ENCODE measurements at regions not wholly inside any gene's neighbourhood (a gene's known extent, or its start where the extent isn't known, plus 50 kb on each side); places are given as distances from the start of the nearest gene placed in this dataset.

DNA sequence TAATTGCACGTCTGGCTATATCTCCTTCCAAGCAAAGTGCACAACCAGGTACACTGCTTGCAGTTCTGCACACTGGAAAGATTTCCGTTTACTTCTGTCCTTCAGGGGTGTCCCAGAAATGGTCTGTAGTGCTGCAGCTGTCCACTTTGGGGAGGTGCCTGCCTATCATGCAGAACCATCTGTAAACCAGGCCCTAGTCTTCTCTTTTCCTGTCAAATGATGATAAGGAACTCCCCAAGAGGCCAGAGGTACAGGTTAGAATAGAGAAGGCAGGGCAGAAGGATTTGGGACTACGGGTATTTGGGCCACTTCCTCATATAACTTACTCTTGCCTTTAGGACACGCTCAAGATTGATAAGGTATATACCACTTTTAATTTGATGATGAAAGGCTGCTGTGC is 746.9 kb downstream of the FAT4 start:
- Histone ChIP-seq H3K9me3 (ENCODE audit: control insufficient read depth in 3 of 3, low read length in 3 of 3) (no peaks in the 10 kb centered on the region), H3K36me3 (ENCODE audit: control insufficient read depth in 3 of 3, insufficient read depth in 3 of 3, low read length in 3 of 3) (no peaks in the 10 kb centered on the region)

DNA sequence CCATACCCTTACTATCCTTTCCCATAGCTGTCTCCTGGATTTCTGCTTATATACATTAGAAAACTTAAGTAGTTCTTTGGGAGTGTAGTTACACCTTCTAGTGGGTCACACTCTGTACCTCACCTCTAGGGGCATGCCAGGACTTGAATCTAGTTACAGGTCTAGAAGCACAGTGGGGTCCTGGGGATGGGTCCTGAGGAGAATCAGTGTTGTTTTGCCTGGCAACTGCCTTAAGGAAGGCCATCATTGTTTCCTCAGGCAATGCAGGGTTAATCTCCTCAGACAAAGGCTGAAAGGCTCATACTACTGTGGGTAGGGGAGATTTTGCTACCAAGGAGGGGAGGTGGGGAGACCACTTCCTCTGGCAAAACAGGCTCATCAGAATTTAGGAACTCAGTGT is 750.3 kb downstream of the FAT4 start:
- Histone ChIP-seq H3K4me1 (ENCODE audit: control insufficient read depth in 3 of 3, insufficient read depth in 3 of 3, low read length in 3 of 3) (no peaks in the 10 kb centered on the region), H3K9me3 (ENCODE audit: control insufficient read depth in 3 of 3, low read length in 3 of 3) (no peaks in the 10 kb centered on the region), H3K27ac (ENCODE audit: low read depth, low read length) (no peak overlapping the region), H3K4me3 (ENCODE audit: low read length in 3 of 3) (no peak overlapping the region), H3K9ac (ENCODE audit: low read depth in 1 of 3, low read length in 3 of 3) (no peak overlapping the region), H3K27me3 (ENCODE audit: control insufficient read depth in 3 of 3, insufficient read depth in 3 of 3, low read length in 3 of 3) (no peaks in the 10 kb centered on the region), H3K36me3 (ENCODE audit: control insufficient read depth in 3 of 3, insufficient read depth in 3 of 3, low read length in 3 of 3) (no peaks in the 10 kb centered on the region)

More for the DNA sequence above, 746.9 kb downstream of the FAT4 start:
- Histone ChIP-seq H3K27ac (ENCODE audit: low read depth, low read length) (no peak overlapping the region), H3K9ac (ENCODE audit: low read depth in 1 of 3, low read length in 3 of 3) (no peak overlapping the region), H3K4me1 (ENCODE audit: control insufficient read depth in 3 of 3, insufficient read depth in 3 of 3, low read length in 3 of 3) (no peaks in the 10 kb centered on the region), H3K27me3 (ENCODE audit: control insufficient read depth in 3 of 3, insufficient read depth in 3 of 3, low read length in 3 of 3) (no peaks in the 10 kb centered on the region), H3K4me3 (ENCODE audit: low read length in 3 of 3) (no peak overlapping the region)

DNA sequence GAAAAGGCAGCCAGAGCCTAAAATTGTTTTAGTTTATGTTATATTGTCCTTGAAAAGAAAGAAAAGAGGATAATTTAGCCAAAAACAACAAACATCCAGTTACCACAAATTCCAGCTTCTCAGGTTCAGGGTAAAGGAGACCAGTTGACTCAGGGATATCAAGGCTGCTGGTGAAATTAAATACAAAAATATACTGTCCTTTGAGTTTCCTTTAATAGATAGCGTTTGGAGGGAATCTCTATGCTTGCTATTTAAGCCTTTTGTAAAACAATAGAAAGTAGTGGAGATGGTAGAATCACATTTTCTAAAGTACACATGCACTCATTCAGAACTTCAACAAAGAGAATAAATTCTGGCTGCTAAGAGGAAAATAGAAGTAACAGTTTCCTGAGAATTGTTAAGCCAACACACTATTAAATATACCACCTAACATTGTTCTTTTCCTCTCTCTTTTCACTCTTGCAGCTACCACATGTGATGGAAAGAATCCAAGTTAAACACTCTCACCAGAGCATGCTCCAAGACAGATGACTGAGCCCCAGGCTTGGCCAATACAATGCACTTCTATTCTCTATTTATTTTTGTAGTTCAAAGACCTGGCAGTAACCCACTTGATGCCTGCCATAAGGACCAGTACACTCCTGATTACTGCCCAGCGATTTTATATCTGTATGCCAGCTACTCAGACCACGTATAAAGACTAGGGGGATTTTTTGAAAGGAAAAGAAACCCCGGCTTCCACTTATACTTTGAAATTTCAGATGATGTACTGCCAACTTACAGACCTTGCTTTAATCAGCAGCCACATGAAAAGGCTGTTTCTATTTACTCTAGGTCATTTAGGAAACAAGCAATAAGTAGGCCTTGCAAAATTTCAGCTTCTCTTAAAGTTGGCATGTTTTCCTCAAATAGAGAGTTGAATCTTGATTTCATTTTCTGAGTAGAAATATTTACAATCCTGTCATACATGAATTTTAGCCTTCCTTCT is 756.9 kb downstream of the FAT4 start:
- H3K9me3 ChIP-seq (ENCODE audit: control insufficient read depth in 3 of 3, low read length in 3 of 3), result no peaks in the 10 kb centered on the region
- no peaks in the 10 kb centered on the region for H3K36me3 ChIP-seq (ENCODE audit: control insufficient read depth in 3 of 3, insufficient read depth in 3 of 3, low read length in 3 of 3)
- no peak overlapping the region for H3K9ac ChIP-seq (ENCODE audit: low read depth in 1 of 3, low read length in 3 of 3)
- no peak overlapping the region for H3K4me3 ChIP-seq (ENCODE audit: low read length in 3 of 3)
- peaks cover 0 to 4% (median 0%) of the 10 kb centered on the region in 3 donors for H3K4me1 ChIP-seq (ENCODE audit: control insufficient read depth in 3 of 3, insufficient read depth in 3 of 3, low read length in 3 of 3)
- H3K27ac ChIP-seq (ENCODE audit: low read depth, low read length), result no peak overlapping the region
- H3K27me3 ChIP-seq (ENCODE audit: control insufficient read depth in 3 of 3, insufficient read depth in 3 of 3, low read length in 3 of 3), result no peaks in the 10 kb centered on the region

GRCh38 chr4:126081336-126081735 is 766.6 kb downstream of the FAT4 start:
- Histone ChIP-seq H3K4me1 (ENCODE audit: control insufficient read depth in 3 of 3, insufficient read depth in 3 of 3, low read length in 3 of 3) (no peaks in the 10 kb centered on the region), H3K27me3 (ENCODE audit: control insufficient read depth in 3 of 3, insufficient read depth in 3 of 3, low read length in 3 of 3) (no peaks in the 10 kb centered on the region), H3K9me3 (ENCODE audit: control insufficient read depth in 3 of 3, low read length in 3 of 3) (no peaks in the 10 kb centered on the region), H3K27ac (ENCODE audit: low read depth, low read length) (no peak overlapping the region), H3K4me3 (ENCODE audit: low read length in 3 of 3) (no peak overlapping the region), H3K9ac (ENCODE audit: low read depth in 1 of 3, low read length in 3 of 3) (no peak overlapping the region), H3K36me3 (ENCODE audit: control insufficient read depth in 3 of 3, insufficient read depth in 3 of 3, low read length in 3 of 3) (no peaks in the 10 kb centered on the region)

DNA sequence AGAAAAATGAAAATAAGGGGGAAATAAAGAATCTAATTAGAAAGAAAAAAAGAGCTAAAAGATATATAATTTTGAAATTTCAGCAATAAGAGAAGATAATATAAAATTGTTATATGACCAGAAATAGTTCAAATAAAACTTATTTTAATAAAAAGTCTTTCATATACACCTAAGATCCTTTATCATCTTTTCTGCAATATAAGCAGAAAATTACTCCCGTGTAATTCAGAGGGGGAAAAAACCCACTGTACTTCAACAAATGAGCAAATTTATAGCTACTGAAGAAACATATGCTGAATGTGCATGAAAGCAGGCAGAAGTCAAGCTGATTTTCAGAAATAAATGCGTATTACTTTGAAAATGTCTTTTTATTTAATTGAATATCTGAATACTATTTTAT is 771.3 kb downstream of the FAT4 start:
- no peak overlapping the region for H3K9ac ChIP-seq (ENCODE audit: low read depth in 1 of 3, low read length in 3 of 3)
- no peak overlapping the region for H3K4me3 ChIP-seq (ENCODE audit: low read length in 3 of 3)
- H3K4me1 ChIP-seq (ENCODE audit: control insufficient read depth in 3 of 3, insufficient read depth in 3 of 3, low read length in 3 of 3), result no peaks in the 10 kb centered on the region
- H3K27ac ChIP-seq (ENCODE audit: low read depth, low read length), result no peak overlapping the region
- no peaks in the 10 kb centered on the region for H3K9me3 ChIP-seq (ENCODE audit: control insufficient read depth in 3 of 3, low read length in 3 of 3)
- H3K36me3 ChIP-seq (ENCODE audit: control insufficient read depth in 3 of 3, insufficient read depth in 3 of 3, low read length in 3 of 3), result no peaks in the 10 kb centered on the region
- no peaks in the 10 kb centered on the region for H3K27me3 ChIP-seq (ENCODE audit: control insufficient read depth in 3 of 3, insufficient read depth in 3 of 3, low read length in 3 of 3)

DNA sequence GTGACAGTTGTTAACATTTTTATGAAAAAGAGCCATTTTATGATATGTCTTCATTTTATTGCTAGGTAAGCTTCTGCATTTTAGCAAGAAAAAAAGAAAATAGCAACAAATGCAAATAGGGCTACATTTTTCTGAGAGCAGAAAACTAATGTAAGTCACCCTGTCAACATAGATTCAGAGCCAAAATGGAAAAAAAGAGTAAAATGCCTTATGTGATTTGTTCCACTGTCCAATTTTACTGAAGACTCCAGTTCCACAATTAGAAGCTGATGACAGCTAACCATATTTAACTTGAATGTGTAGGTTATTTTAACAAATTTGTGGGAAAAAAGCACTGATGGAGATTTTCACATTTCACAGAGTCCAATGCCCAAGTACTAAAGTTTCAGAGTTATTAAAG is 772.3 kb downstream of the FAT4 start:
- Histone ChIP-seq H3K4me3 (ENCODE audit: low read length in 3 of 3) (no peak overlapping the region), H3K27ac (ENCODE audit: low read depth, low read length) (no peak overlapping the region), H3K27me3 (ENCODE audit: control insufficient read depth in 3 of 3, insufficient read depth in 3 of 3, low read length in 3 of 3) (no peaks in the 10 kb centered on the region), H3K4me1 (ENCODE audit: control insufficient read depth in 3 of 3, insufficient read depth in 3 of 3, low read length in 3 of 3) (no peaks in the 10 kb centered on the region), H3K9ac (ENCODE audit: low read depth in 1 of 3, low read length in 3 of 3) (no peak overlapping the region), H3K36me3 (ENCODE audit: control insufficient read depth in 3 of 3, insufficient read depth in 3 of 3, low read length in 3 of 3) (no peaks in the 10 kb centered on the region), H3K9me3 (ENCODE audit: control insufficient read depth in 3 of 3, low read length in 3 of 3) (no peaks in the 10 kb centered on the region)

DNA sequence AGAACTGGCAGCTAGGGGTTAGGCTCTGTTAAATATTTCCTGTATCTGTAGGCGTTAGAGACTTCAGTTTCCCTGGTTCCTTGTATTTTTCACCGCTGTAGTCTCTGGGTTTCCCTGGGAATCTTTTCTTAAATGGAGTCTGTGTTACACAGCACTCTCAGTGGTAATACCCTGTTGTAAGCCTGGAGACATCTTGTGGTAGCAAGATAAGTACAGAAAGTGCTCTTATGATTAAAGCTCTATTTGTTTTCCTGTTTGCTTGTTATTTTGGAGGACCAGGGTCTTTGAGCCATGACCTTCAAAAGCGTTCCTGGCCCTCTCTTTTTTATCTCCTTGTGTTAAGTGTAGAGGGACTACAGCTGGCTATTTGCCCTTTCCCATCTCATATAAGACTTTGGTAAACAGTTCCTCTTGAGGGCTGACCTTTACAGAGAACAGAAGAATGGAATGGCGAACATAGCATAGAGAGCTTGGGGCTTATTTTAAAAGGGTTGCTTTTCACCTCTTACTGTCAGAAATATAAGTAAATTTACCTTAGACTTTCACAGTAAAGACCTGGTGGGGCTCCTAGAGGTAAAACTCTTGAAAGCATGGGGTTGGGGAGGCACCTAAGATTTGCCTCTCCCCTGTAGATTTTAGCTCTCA is 782.5 kb downstream of the FAT4 start:
- H3K4me3 ChIP-seq (ENCODE audit: low read length in 3 of 3), result no peak overlapping the region
- no peaks in the 10 kb centered on the region for H3K27me3 ChIP-seq (ENCODE audit: control insufficient read depth in 3 of 3, insufficient read depth in 3 of 3, low read length in 3 of 3)
- H3K9ac ChIP-seq (ENCODE audit: low read depth in 1 of 3, low read length in 3 of 3), result no peak overlapping the region
- H3K36me3 ChIP-seq (ENCODE audit: control insufficient read depth in 3 of 3, insufficient read depth in 3 of 3, low read length in 3 of 3), result no peaks in the 10 kb centered on the region
- H3K4me1 ChIP-seq (ENCODE audit: control insufficient read depth in 3 of 3, insufficient read depth in 3 of 3, low read length in 3 of 3), result no peaks in the 10 kb centered on the region
- H3K9me3 ChIP-seq (ENCODE audit: control insufficient read depth in 3 of 3, low read length in 3 of 3), result no peaks in the 10 kb centered on the region
- no peak overlapping the region for H3K27ac ChIP-seq (ENCODE audit: low read depth, low read length)

GRCh38 chr4:126106658-126107057 is 791.9 kb downstream of the FAT4 start:
- Histone ChIP-seq H3K4me3 (ENCODE audit: low read length in 3 of 3) (no peak overlapping the region), H3K27me3 (ENCODE audit: control insufficient read depth in 3 of 3, insufficient read depth in 3 of 3, low read length in 3 of 3) (no peaks in the 10 kb centered on the region), H3K9ac (ENCODE audit: low read depth in 1 of 3, low read length in 3 of 3) (no peak overlapping the region), H3K4me1 (ENCODE audit: control insufficient read depth in 3 of 3, insufficient read depth in 3 of 3, low read length in 3 of 3) (no peaks in the 10 kb centered on the region), H3K9me3 (ENCODE audit: control insufficient read depth in 3 of 3, low read length in 3 of 3) (no peaks in the 10 kb centered on the region), H3K36me3 (ENCODE audit: control insufficient read depth in 3 of 3, insufficient read depth in 3 of 3, low read length in 3 of 3) (no peaks in the 10 kb centered on the region), H3K27ac (ENCODE audit: low read depth, low read length) (no peak overlapping the region)

DNA sequence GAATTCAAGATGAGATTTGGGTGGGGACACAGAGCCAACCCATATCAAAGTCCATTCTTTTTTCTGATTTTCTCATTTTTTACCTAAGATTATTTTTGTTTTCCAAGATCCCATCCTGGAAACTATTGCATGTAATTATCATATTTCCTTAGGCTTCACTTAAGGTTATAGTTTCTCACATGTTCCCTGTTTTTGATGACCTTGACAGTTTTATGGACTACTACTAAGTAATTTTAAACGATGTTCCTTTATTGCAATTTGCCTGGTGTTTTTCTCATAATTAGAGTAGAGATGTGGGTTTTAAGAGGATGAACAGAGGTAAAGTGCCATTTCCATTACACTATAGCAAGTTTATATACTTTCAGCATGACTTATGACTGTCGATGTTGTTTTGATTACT is 795.1 kb downstream of the FAT4 start:
- no peak overlapping the region for H3K4me3 ChIP-seq (ENCODE audit: low read length in 3 of 3)
- H3K4me1 ChIP-seq (ENCODE audit: control insufficient read depth in 3 of 3, insufficient read depth in 3 of 3, low read length in 3 of 3), result no peaks in the 10 kb centered on the region
- H3K36me3 ChIP-seq (ENCODE audit: control insufficient read depth in 3 of 3, insufficient read depth in 3 of 3, low read length in 3 of 3), result no peaks in the 10 kb centered on the region
- no peaks in the 10 kb centered on the region for H3K27me3 ChIP-seq (ENCODE audit: control insufficient read depth in 3 of 3, insufficient read depth in 3 of 3, low read length in 3 of 3)
- H3K9ac ChIP-seq (ENCODE audit: low read depth in 1 of 3, low read length in 3 of 3), result no peak overlapping the region
- no peaks in the 10 kb centered on the region for H3K9me3 ChIP-seq (ENCODE audit: control insufficient read depth in 3 of 3, low read length in 3 of 3)
- H3K27ac ChIP-seq (ENCODE audit: low read depth, low read length), result no peak overlapping the region

DNA sequence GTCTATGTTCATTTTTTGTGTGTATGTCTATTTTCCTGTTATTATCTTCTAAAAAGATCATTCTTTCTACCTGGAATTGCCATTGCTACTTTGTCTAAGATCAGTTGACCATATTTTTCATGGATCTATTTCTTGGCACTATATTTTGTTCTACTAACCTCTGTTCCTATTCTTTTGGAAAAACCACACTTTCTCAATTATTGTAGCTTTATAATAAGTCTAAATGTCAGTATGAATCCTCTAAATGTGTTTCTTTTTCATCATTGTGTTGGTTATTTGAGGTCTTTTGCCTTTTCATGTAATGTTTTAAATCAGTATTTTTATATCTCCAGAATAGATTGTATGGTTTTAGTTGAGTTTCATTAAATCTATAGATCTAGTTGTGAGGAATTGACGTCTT is 798.3 kb downstream of the FAT4 start:
- Histone ChIP-seq H3K36me3 (ENCODE audit: control insufficient read depth in 3 of 3, insufficient read depth in 3 of 3, low read length in 3 of 3) (no peaks in the 10 kb centered on the region), H3K4me1 (ENCODE audit: control insufficient read depth in 3 of 3, insufficient read depth in 3 of 3, low read length in 3 of 3) (no peaks in the 10 kb centered on the region), H3K9ac (ENCODE audit: low read depth in 1 of 3, low read length in 3 of 3) (no peak overlapping the region), H3K27ac (ENCODE audit: low read depth, low read length) (no peak overlapping the region), H3K9me3 (ENCODE audit: control insufficient read depth in 3 of 3, low read length in 3 of 3) (no peaks in the 10 kb centered on the region), H3K27me3 (ENCODE audit: control insufficient read depth in 3 of 3, insufficient read depth in 3 of 3, low read length in 3 of 3) (no peaks in the 10 kb centered on the region), H3K4me3 (ENCODE audit: low read length in 3 of 3) (no peak overlapping the region)
